SU-DHL-6 (cell line): ENCODE measurements at regions not wholly inside any gene's neighbourhood (a gene's known extent, or its start where the extent isn't known, plus 50 kb on each side); places are given as distances from the start of the nearest gene placed in this dataset.

ENCODE experiments used
- H2AFZ ChIP-seq: fragments of 200-600 bp; sonication (generic); 2 replicates; pipeline ENCODE4 v1.6.1; 2014; ENCODE audit warnings: low read depth, mild to moderate bottlenecking, moderate library complexity, mixed read lengths, antibody characterized with exemption, low read length; ENCODE audit not compliant: severe bottlenecking
- H3F3A ChIP-seq: fragments of 200-600 bp; shearing (Covaris generic); 2 replicates; pipeline ENCODE4 v1.6.0; 2016; ENCODE audit warnings: antibody characterized with exemption, mild to moderate bottlenecking; ENCODE audit not compliant: insufficient read depth
- H3K27ac ChIP-seq: fragments of 200-600 bp; sonication (generic); 2 replicates; pipeline ENCODE4 v1.5.1; 2016; ENCODE audit warnings: low read depth, mild to moderate bottlenecking, low read length, moderate library complexity, mixed read lengths
- H3K27me3 ChIP-seq: fragments of 200-600 bp; sonication (generic), shearing (Covaris generic); 2 replicates; pipeline ENCODE4 v1.6.0; 2014; ENCODE audit warnings: mild to moderate bottlenecking, low read length
- H3K36me3 ChIP-seq: fragments of 200-600 bp; sonication (generic); 2 replicates; pipeline ENCODE4 v1.6.1; 2014; ENCODE audit warnings: mild to moderate bottlenecking, low read length, mixed read lengths
- H3K4me2 ChIP-seq: fragments of 300-600, 200-600 bp; shearing (Covaris generic), sonication (generic); 2 replicates; pipeline ENCODE4 v1.6.0; 2014; ENCODE audit warnings: low read length, low read depth, mild to moderate bottlenecking; ENCODE audit not compliant: poor library complexity, severe bottlenecking
- H3K4me3 ChIP-seq: fragments of 200-600 bp; sonication (generic); 2 replicates; pipeline ENCODE4 v1.5.1; 2014; ENCODE audit warnings: antibody characterized with exemption, low read length, mild to moderate bottlenecking, mixed read lengths; ENCODE audit not compliant: insufficient read depth, poor library complexity, severe bottlenecking
- H3K79me2 ChIP-seq: fragments of 200-600 bp; sonication (generic); 2 replicates; pipeline ENCODE4 v1.6.1; 2014; ENCODE audit warnings: mild to moderate bottlenecking, low read length, moderate library complexity; ENCODE audit not compliant: insufficient read depth
- H3K9ac ChIP-seq: fragments of 200-600 bp; sonication (generic); 2 replicates; pipeline ENCODE4 v1.7.0; 2014; ENCODE audit warnings: mild to moderate bottlenecking, low read length
- H3K9me2 ChIP-seq: fragments of 200-600 bp; sonication (generic); replicated peaks from 2 replicates; pipeline ENCODE4 v1.6.1; 2014; ENCODE audit warnings: low read length; ENCODE audit not compliant: insufficient read depth
- H3K9me3 ChIP-seq: fragments of 200-600 bp; sonication (generic); 2 replicates; pipeline ENCODE4 v1.6.1; 2014; ENCODE audit warnings: low read length, mixed read lengths; ENCODE audit not compliant: insufficient read depth
- H4K20me1 ChIP-seq: fragments of 200-600 bp; sonication (generic); 2 replicates; pipeline ENCODE4 v1.6.1; 2014; ENCODE audit warnings: low read depth, mild to moderate bottlenecking, antibody characterized with exemption, low read length, moderate library complexity, mixed read lengths
- CTCF ChIP-seq: fragments of 200-600 bp; sonication (generic); IDR thresholded peaks from one replicate; pipeline ENCODE4 v1.5.1; 2017; ENCODE audit warnings: antibody characterized with exemption, mild to moderate bottlenecking, low read length, moderate library complexity; ENCODE audit not compliant: insufficient read depth, poor library complexity, severe bottlenecking
- EZH2phosphoT487 ChIP-seq: fragments of 200-600 bp; sonication (generic), shearing (Covaris generic); conservative IDR thresholded peaks from 2 replicates; pipeline ENCODE4 v1.6.1; 2018; ENCODE audit warnings: mild to moderate bottlenecking, antibody characterized with exemption, low read length, moderate library complexity, mixed read lengths

- Histone ChIP-seq H3K27me3 (no peaks in the 10 kb centered on the region), H3K4me3 (no peak overlapping the region), H3F3A (no peaks in the 10 kb centered on the region), H3K79me2 (no peaks in the 10 kb centered on the region), H3K9me2 (no peaks in the 10 kb centered on the region), H3K9me3 (no peaks in the 10 kb centered on the region), H4K20me1 (no peaks in the 10 kb centered on the region; the same call in 1 of the 2 replicates), H3K27ac (no peak overlapping the region), H3K36me3 (no peaks in the 10 kb centered on the region), H2AFZ (no peak overlapping the region), H3K4me2 (no peak overlapping the region), H3K9ac (no peak overlapping the region)
- TF ChIP-seq CTCF (no peak), EZH2phosphoT487 (no peak)
These were observed 163.9 kb downstream of the CRYBB2 start for GRCh38 chr22:25383278-25383820.

GRCh38 chr22:25383892-25384291 lies 164.5 kb downstream of the CRYBB2 start:
- H3K27me3 ChIP-seq = no peaks in the 10 kb centered on the region
- H3K27ac ChIP-seq = no peak overlapping the region
- no peak overlapping the region for H3K4me3 ChIP-seq
- TF ChIP-seq CTCF (no peak), EZH2phosphoT487 (no peak)
- H3K9me3 ChIP-seq = no peaks in the 10 kb centered on the region
- no peak overlapping the region for H3K4me2 ChIP-seq
- no peaks in the 10 kb centered on the region for H3K36me3 ChIP-seq
- no peaks in the 10 kb centered on the region for H3K9me2 ChIP-seq
- no peaks in the 10 kb centered on the region for H3K79me2 ChIP-seq
- no peak overlapping the region for H3K9ac ChIP-seq
- H3F3A ChIP-seq = no peaks in the 10 kb centered on the region
- H4K20me1 ChIP-seq = no peaks in the 10 kb centered on the region; the same call in 1 of the 2 replicates
- H2AFZ ChIP-seq = no peak overlapping the region

GRCh38 chr22:25386538-25386884 lies 167.1 kb downstream of the CRYBB2 start:
- Histone ChIP-seq H3F3A (no peaks in the 10 kb centered on the region), H3K4me2 (no peak overlapping the region), H2AFZ (no peak overlapping the region), H3K27me3 (no peaks in the 10 kb centered on the region), H3K9ac (no peak overlapping the region), H3K79me2 (no peaks in the 10 kb centered on the region), H3K36me3 (no peaks in the 10 kb centered on the region), H3K9me2 (no peaks in the 10 kb centered on the region), H3K9me3 (no peaks in the 10 kb centered on the region), H4K20me1 (no peaks in the 10 kb centered on the region; the same call in 1 of the 2 replicates), H3K27ac (no peak overlapping the region), H3K4me3 (no peak overlapping the region)
- TF ChIP-seq EZH2phosphoT487 = no peak
- TF ChIP-seq CTCF = no peak
